ENCODE measurements at regions not wholly inside any gene's neighbourhood (a gene's known extent, or its start where the extent isn't known, plus 50 kb on each side); places are given as distances from the start of the nearest gene placed in this dataset.

GRCh38 chr4:17366496-17366895 lies 145.4 kb downstream of the QDPR start:
- H3K36me3 Mint-ChIP-seq = no peaks in the 10 kb centered on the region

GRCh38 chr4:17362430-17362829 lies 149.5 kb downstream of the QDPR start:
- Mint-ChIP-seq H3K36me3 (no peaks in the 10 kb centered on the region), H3K4me1 (peaks cover 10% of the 10 kb centered on the region), H3K4me3 (no peak overlapping the region), H3K27ac (no peak overlapping the region), H3K27me3 (peaks cover 8% of the 10 kb centered on the region), H3K9me3 (no peaks in the 10 kb centered on the region)

More at GRCh38 chr4:17366496-17366895, 145.4 kb downstream of the QDPR start:
- no peak overlapping the region for H3K27ac Mint-ChIP-seq
- no peak overlapping the region for H3K4me3 Mint-ChIP-seq
- peaks cover 6% of the 10 kb centered on the region for H3K27me3 Mint-ChIP-seq
- no peaks in the 10 kb centered on the region for H3K9me3 Mint-ChIP-seq
- H3K4me1 Mint-ChIP-seq = peaks cover 10% of the 10 kb centered on the region

- peaks cover 4% of the 10 kb centered on the region for H3K27me3 Mint-ChIP-seq
- H3K9me3 Mint-ChIP-seq = no peaks in the 10 kb centered on the region
- H3K36me3 Mint-ChIP-seq = no peaks in the 10 kb centered on the region
- H3K27ac Mint-ChIP-seq = no peak overlapping the region
- no peak overlapping the region for H3K4me3 Mint-ChIP-seq
- peaks cover 10% of the 10 kb centered on the region for H3K4me1 Mint-ChIP-seq
These were observed 153.6 kb downstream of the QDPR start for GRCh38 chr4:17358241-17358640.

- Mint-ChIP-seq H3K4me3 (no peak overlapping the region), H3K9me3 (no peaks in the 10 kb centered on the region), H3K4me1 (no peaks in the 10 kb centered on the region), H3K36me3 (no peaks in the 10 kb centered on the region), H3K27ac (no peak overlapping the region), H3K27me3 (peaks cover 3% of the 10 kb centered on the region)
These were observed 155.0 kb downstream of the QDPR start for GRCh38 chr4:17356926-17357325.

- H3K27me3 Mint-ChIP-seq = no peaks in the 10 kb centered on the region
- no peak overlapping the region for H3K4me3 Mint-ChIP-seq
- H3K27ac Mint-ChIP-seq = no peak overlapping the region
- no peaks in the 10 kb centered on the region for H3K9me3 Mint-ChIP-seq
- H3K36me3 Mint-ChIP-seq = no peaks in the 10 kb centered on the region
- no peaks in the 10 kb centered on the region for H3K4me1 Mint-ChIP-seq
These were observed 159.5 kb downstream of the QDPR start for GRCh38 chr4:17352357-17352756.

- H3K27me3 Mint-ChIP-seq = no peaks in the 10 kb centered on the region
- no peaks in the 10 kb centered on the region for H3K36me3 Mint-ChIP-seq
- H3K4me3 Mint-ChIP-seq = no peak overlapping the region
- H3K4me1 Mint-ChIP-seq = no peaks in the 10 kb centered on the region
- H3K9me3 Mint-ChIP-seq = no peaks in the 10 kb centered on the region
- no peak overlapping the region for H3K27ac Mint-ChIP-seq
These were observed 164.4 kb downstream of the QDPR start for GRCh38 chr4:17347445-17347844.

GRCh38 chr4:17339376-17339775 lies 172.5 kb downstream of the QDPR start:
- H3K27ac Mint-ChIP-seq = no peak overlapping the region
- peaks cover 46% of the 10 kb centered on the region for H3K4me1 Mint-ChIP-seq
- H3K27me3 Mint-ChIP-seq = no peaks in the 10 kb centered on the region
- no peak overlapping the region for H3K4me3 Mint-ChIP-seq
- no peaks in the 10 kb centered on the region for H3K9me3 Mint-ChIP-seq
- H3K36me3 Mint-ChIP-seq = no peaks in the 10 kb centered on the region

GRCh38 chr4:17336986-17337385 lies 174.9 kb downstream of the QDPR start:
- Mint-ChIP-seq H3K27ac (peak overlapping the region; percentile 98), H3K36me3 (no peaks in the 10 kb centered on the region), H3K27me3 (no peaks in the 10 kb centered on the region), H3K4me3 (peak overlapping the region; percentile 78), H3K9me3 (no peaks in the 10 kb centered on the region), H3K4me1 (peaks cover 53% of the 10 kb centered on the region)

GRCh38 chr4:17336524-17336961 lies 175.3 kb downstream of the QDPR start:
- Mint-ChIP-seq H3K36me3 (no peaks in the 10 kb centered on the region), H3K27ac (peak overlapping the region; percentile 98), H3K4me1 (peaks cover 53% of the 10 kb centered on the region), H3K9me3 (no peaks in the 10 kb centered on the region), H3K4me3 (peak overlapping the region; percentile 78), H3K27me3 (no peaks in the 10 kb centered on the region)

- peaks cover 57% of the 10 kb centered on the region for H3K4me1 Mint-ChIP-seq
- H3K27me3 Mint-ChIP-seq = no peaks in the 10 kb centered on the region
- H3K36me3 Mint-ChIP-seq = no peaks in the 10 kb centered on the region
- H3K27ac Mint-ChIP-seq = peak overlapping the region; percentile 98
- H3K9me3 Mint-ChIP-seq = no peaks in the 10 kb centered on the region
- peak overlapping the region; percentile 78 for H3K4me3 Mint-ChIP-seq
These were observed 175.8 kb downstream of the QDPR start for GRCh38 chr4:17336069-17336468.

- Mint-ChIP-seq H3K27ac (peak overlapping the region; percentile 98), H3K4me1 (peaks cover 60% of the 10 kb centered on the region), H3K9me3 (no peaks in the 10 kb centered on the region), H3K4me3 (no peak overlapping the region), H3K36me3 (no peaks in the 10 kb centered on the region), H3K27me3 (no peaks in the 10 kb centered on the region)
These were observed 176.5 kb downstream of the QDPR start for GRCh38 chr4:17335371-17335770.

- peaks cover 50% of the 10 kb centered on the region for H3K4me1 Mint-ChIP-seq
- no peaks in the 10 kb centered on the region for H3K36me3 Mint-ChIP-seq
- no peak overlapping the region for H3K4me3 Mint-ChIP-seq
- no peaks in the 10 kb centered on the region for H3K27me3 Mint-ChIP-seq
- H3K9me3 Mint-ChIP-seq = no peaks in the 10 kb centered on the region
- no peak overlapping the region for H3K27ac Mint-ChIP-seq
These were observed 179.4 kb downstream of the QDPR start for GRCh38 chr4:17332478-17332877.

GRCh38 chr4:17329046-17329445 lies 182.8 kb downstream of the QDPR start:
- Mint-ChIP-seq H3K4me1 (peaks cover 27% of the 10 kb centered on the region), H3K36me3 (no peaks in the 10 kb centered on the region), H3K4me3 (no peak overlapping the region), H3K9me3 (no peaks in the 10 kb centered on the region), H3K27me3 (no peaks in the 10 kb centered on the region), H3K27ac (no peak overlapping the region)

GRCh38 chr4:17328141-17328815 lies 183.6 kb downstream of the QDPR start:
- Mint-ChIP-seq H3K27me3 (no peaks in the 10 kb centered on the region), H3K27ac (peak overlapping the region; percentile 3), H3K9me3 (no peaks in the 10 kb centered on the region), H3K4me3 (no peak overlapping the region), H3K4me1 (peaks cover 26% of the 10 kb centered on the region), H3K36me3 (no peaks in the 10 kb centered on the region)

GRCh38 chr4:17327591-17327990 lies 184.3 kb downstream of the QDPR start:
- no peaks in the 10 kb centered on the region for H3K27me3 Mint-ChIP-seq
- no peak overlapping the region for H3K27ac Mint-ChIP-seq
- peaks cover 26% of the 10 kb centered on the region for H3K4me1 Mint-ChIP-seq
- H3K36me3 Mint-ChIP-seq = no peaks in the 10 kb centered on the region
- H3K9me3 Mint-ChIP-seq = no peaks in the 10 kb centered on the region
- H3K4me3 Mint-ChIP-seq = no peak overlapping the region

GRCh38 chr4:17326756-17327155 lies 185.1 kb downstream of the QDPR start:
- Mint-ChIP-seq H3K27ac (no peak overlapping the region), H3K4me3 (no peak overlapping the region), H3K9me3 (no peaks in the 10 kb centered on the region), H3K36me3 (no peaks in the 10 kb centered on the region), H3K27me3 (no peaks in the 10 kb centered on the region), H3K4me1 (peaks cover 26% of the 10 kb centered on the region)

- Mint-ChIP-seq H3K27me3 (no peaks in the 10 kb centered on the region), H3K4me1 (peaks cover 19% of the 10 kb centered on the region), H3K36me3 (peaks cover 2% of the 10 kb centered on the region), H3K9me3 (peaks cover under 1% of the 10 kb centered on the region), H3K27ac (no peak overlapping the region), H3K4me3 (no peak overlapping the region)
These were observed 186.8 kb downstream of the QDPR start for GRCh38 chr4:17325098-17325497.

Measured in activated naive CD4-positive, alpha-beta T cell treated with anti-CD3 and anti-CD28 coated beads, Interleukin-2, amount 50 U/mL, for 24 hours (primary cell).